Stimulated activated CD4-positive, alpha-beta T cell treated with anti-CD3 and anti-CD28 coated beads, TNF-alpha, amount 100 ng/mL, for 48 hours (primary cell): ENCODE measurements at regions not wholly inside any gene's neighbourhood (a gene's known extent, or its start where the extent isn't known, plus 50 kb on each side); places are given as distances from the start of the nearest gene placed in this dataset.

Experiments used
- DNase-seq, 3 donors: peaks; one replicate each; pipeline ENCODE4 v3.0.0-alpha.2; 2020; ENCODE audit warnings: low read depth in 3 of 3

DNA sequence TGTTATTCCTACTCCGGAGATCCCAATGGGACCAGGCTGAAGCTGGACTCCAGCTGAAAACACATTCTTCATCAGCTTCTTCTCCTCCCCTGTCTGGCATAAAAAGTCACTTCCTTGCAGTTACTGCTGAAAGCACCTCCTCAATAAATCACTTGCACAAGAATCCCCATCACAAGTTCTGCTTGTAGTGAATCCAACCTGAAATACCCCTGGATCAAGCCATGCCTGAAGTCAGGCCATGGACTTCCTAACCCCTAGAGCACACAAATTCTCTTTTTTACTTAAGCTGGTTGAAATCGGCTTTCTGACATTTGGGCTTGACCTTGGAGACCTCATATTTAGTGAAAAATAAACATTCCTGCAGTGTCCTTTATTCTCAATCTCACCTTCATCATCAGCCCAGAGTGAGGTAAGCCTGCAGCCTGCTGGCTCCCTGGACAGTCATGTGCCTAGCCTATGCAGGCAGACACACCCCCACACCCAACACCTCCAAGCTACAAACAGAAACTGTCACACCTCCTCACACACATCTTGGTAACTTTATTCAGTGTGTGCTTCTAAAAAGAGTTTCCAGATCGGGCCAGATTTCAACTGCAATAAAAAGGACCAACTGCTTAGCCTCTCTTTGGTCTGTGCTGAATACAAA, 51.5 kb upstream of the PTPRT start:
- DNase-seq: no peak
